GM12891 (cell line): ENCODE measurements at regions not wholly inside any gene's neighbourhood (a gene's known extent, or its start where the extent isn't known, plus 50 kb on each side); places are given as distances from the start of the nearest gene placed in this dataset.

Experiments
- POLR2A ChIP-seq: IDR thresholded peaks from 2 replicates; pipeline ENCODE4 v1.6.1; 2011; ENCODE audit warnings: low read depth, low read length, control low read depth
- POLR2AphosphoS5 ChIP-seq: IDR thresholded peaks from 2 replicates; pipeline ENCODE4 v1.6.1; 2011; ENCODE audit warnings: low read depth, low read length, control low read depth
- SPI1 ChIP-seq: IDR thresholded peaks from 2 replicates; pipeline ENCODE4 v1.6.1; 2011; ENCODE audit warnings: low read depth, low read length, control low read depth
- TAF1 ChIP-seq: IDR thresholded peaks from 2 replicates; pipeline ENCODE4 v1.6.1; 2011; ENCODE audit warnings: low read depth, low read length, control low read depth

GRCh38 chr11:33622806-33623205, 77.8 kb downstream of the C11orf91 start:
- TF ChIP-seq POLR2AphosphoS5 = no peak
- TF ChIP-seq POLR2A = no peak
- TF ChIP-seq TAF1 = no peak
- TF ChIP-seq SPI1 = 0 out of 2 replicates have a peak, but pooled peaks have one; percentile 25
